ENCODE measurements at regions not wholly inside any gene's neighbourhood (a gene's known extent, or its start where the extent isn't known, plus 50 kb on each side); places are given as distances from the start of the nearest gene placed in this dataset.

GRCh38 chr16:5736209-5736930 is 638.8 kb upstream of the EEF2KMT start:
- no peak for DNase-seq
- Histone ChIP-seq H4K20me1 (ENCODE audit: insufficient read depth, low read depth, low read length) (no peaks in the 10 kb centered on the region), H3K9me3 (ENCODE audit: low read length) (no peaks in the 10 kb centered on the region; the same call in 1 of the 2 replicates), H3K9me2 (replicated peaks; ENCODE audit: insufficient read depth, low read length) (no peaks in the 10 kb centered on the region), H3K36me3 (ENCODE audit: insufficient read depth, low read length) (no peaks in the 10 kb centered on the region), H3K27ac (ENCODE audit: low read length) (no peak overlapping the region), H3K79me2 (ENCODE audit: low read length) (no peaks in the 10 kb centered on the region), H3K4me3 (ENCODE audit: low read length) (no peak overlapping the region), H3K4me1 (ENCODE audit: low read length) (no peaks in the 10 kb centered on the region), H3K4me2 (ENCODE audit: low read depth, low read length, poor library complexity, severe bottlenecking) (no peak overlapping the region), H3K27me3 (ENCODE audit: low read length) (no peaks in the 10 kb centered on the region), H3K9ac (ENCODE audit: low read length) (no peak overlapping the region), H2AFZ (ENCODE audit: low read length) (no peak overlapping the region)

GRCh38 chr16:5735444-5735843 is 637.8 kb upstream of the EEF2KMT start:
- H3K27ac ChIP-seq (ENCODE audit: low read length) = no peak overlapping the region
- H3K9ac ChIP-seq (ENCODE audit: low read length) = no peak overlapping the region
- no peaks in the 10 kb centered on the region for H3K4me1 ChIP-seq (ENCODE audit: low read length)
- DNase-seq = no peak
- H3K79me2 ChIP-seq (ENCODE audit: low read length) = no peaks in the 10 kb centered on the region
- no peaks in the 10 kb centered on the region for H3K36me3 ChIP-seq (ENCODE audit: insufficient read depth, low read length)
- H2AFZ ChIP-seq (ENCODE audit: low read length) = no peak overlapping the region
- H3K9me3 ChIP-seq (ENCODE audit: low read length) = peaks cover 5% of the 10 kb centered on the region; the same call in 1 of the 2 replicates
- no peaks in the 10 kb centered on the region for H3K9me2 ChIP-seq (replicated peaks; ENCODE audit: insufficient read depth, low read length)
- no peaks in the 10 kb centered on the region for H3K27me3 ChIP-seq (ENCODE audit: low read length)
- H3K4me3 ChIP-seq (ENCODE audit: low read length) = no peak overlapping the region
- H3K4me2 ChIP-seq (ENCODE audit: low read depth, low read length, poor library complexity, severe bottlenecking) = no peak overlapping the region
- no peaks in the 10 kb centered on the region for H4K20me1 ChIP-seq (ENCODE audit: insufficient read depth, low read depth, low read length)

GRCh38 chr16:5730783-5731182 is 633.2 kb upstream of the EEF2KMT start:
- Histone ChIP-seq H3K9ac (ENCODE audit: low read length) (no peak overlapping the region), H3K27me3 (ENCODE audit: low read length) (no peaks in the 10 kb centered on the region), H3K79me2 (ENCODE audit: low read length) (no peaks in the 10 kb centered on the region), H4K20me1 (ENCODE audit: insufficient read depth, low read depth, low read length) (no peaks in the 10 kb centered on the region), H3K9me3 (ENCODE audit: low read length) (peaks cover 5% of the 10 kb centered on the region; the same call in 1 of the 2 replicates), H2AFZ (ENCODE audit: low read length) (no peak overlapping the region), H3K4me1 (ENCODE audit: low read length) (no peaks in the 10 kb centered on the region), H3K4me2 (ENCODE audit: low read depth, low read length, poor library complexity, severe bottlenecking) (no peak overlapping the region), H3K9me2 (replicated peaks; ENCODE audit: insufficient read depth, low read length) (no peaks in the 10 kb centered on the region), H3K4me3 (ENCODE audit: low read length) (no peak overlapping the region), H3K36me3 (ENCODE audit: insufficient read depth, low read length) (no peaks in the 10 kb centered on the region), H3K27ac (ENCODE audit: low read length) (no peak overlapping the region)
- DNase-seq = no peak

- Histone ChIP-seq H3K27ac (ENCODE audit: low read length) (no peak overlapping the region), H3K9me2 (replicated peaks; ENCODE audit: insufficient read depth, low read length) (no peaks in the 10 kb centered on the region), H3K27me3 (ENCODE audit: low read length) (no peaks in the 10 kb centered on the region), H3K36me3 (ENCODE audit: insufficient read depth, low read length) (no peaks in the 10 kb centered on the region), H3K9me3 (ENCODE audit: low read length) (no peaks in the 10 kb centered on the region), H3K79me2 (ENCODE audit: low read length) (no peaks in the 10 kb centered on the region), H2AFZ (ENCODE audit: low read length) (no peak overlapping the region), H3K4me2 (ENCODE audit: low read depth, low read length, poor library complexity, severe bottlenecking) (no peak overlapping the region), H4K20me1 (ENCODE audit: insufficient read depth, low read depth, low read length) (no peaks in the 10 kb centered on the region), H3K9ac (ENCODE audit: low read length) (no peak overlapping the region), H3K4me1 (ENCODE audit: low read length) (no peaks in the 10 kb centered on the region), H3K4me3 (ENCODE audit: low read length) (no peak overlapping the region)
- no peak for DNase-seq
Measured at GRCh38 chr16:5722116-5722619, 624.6 kb upstream of the EEF2KMT start.

- Histone ChIP-seq H3K27ac (ENCODE audit: low read length) (no peak overlapping the region), H3K36me3 (ENCODE audit: insufficient read depth, low read length) (no peaks in the 10 kb centered on the region), H2AFZ (ENCODE audit: low read length) (no peak overlapping the region), H3K9ac (ENCODE audit: low read length) (no peak overlapping the region), H3K4me2 (ENCODE audit: low read depth, low read length, poor library complexity, severe bottlenecking) (no peak overlapping the region), H3K9me3 (ENCODE audit: low read length) (0 out of 2 replicates have a peak, but pooled peaks cover 9% of the 10 kb centered on the region), H3K79me2 (ENCODE audit: low read length) (no peaks in the 10 kb centered on the region), H4K20me1 (ENCODE audit: insufficient read depth, low read depth, low read length) (no peaks in the 10 kb centered on the region), H3K9me2 (replicated peaks; ENCODE audit: insufficient read depth, low read length) (no peaks in the 10 kb centered on the region), H3K27me3 (ENCODE audit: low read length) (no peaks in the 10 kb centered on the region), H3K4me3 (ENCODE audit: low read length) (no peak overlapping the region), H3K4me1 (ENCODE audit: low read length) (no peaks in the 10 kb centered on the region)
- no peak for DNase-seq
Measured at GRCh38 chr16:5715155-5715554, 617.6 kb upstream of the EEF2KMT start.

- no peak overlapping the region for H3K9ac ChIP-seq (ENCODE audit: low read length)
- peak; percentile 50 for DNase-seq
- no peak overlapping the region for H3K4me3 ChIP-seq (ENCODE audit: low read length)
- no peak overlapping the region for H3K4me2 ChIP-seq (ENCODE audit: low read depth, low read length, poor library complexity, severe bottlenecking)
- H3K4me1 ChIP-seq (ENCODE audit: low read length) = no peaks in the 10 kb centered on the region
- H3K9me2 ChIP-seq (replicated peaks; ENCODE audit: insufficient read depth, low read length) = no peaks in the 10 kb centered on the region
- no peaks in the 10 kb centered on the region for H3K36me3 ChIP-seq (ENCODE audit: insufficient read depth, low read length)
- H3K79me2 ChIP-seq (ENCODE audit: low read length) = no peaks in the 10 kb centered on the region
- H3K27me3 ChIP-seq (ENCODE audit: low read length) = no peaks in the 10 kb centered on the region
- H3K9me3 ChIP-seq (ENCODE audit: low read length) = 0 out of 2 replicates have a peak, but pooled peaks cover 9% of the 10 kb centered on the region
- no peaks in the 10 kb centered on the region for H4K20me1 ChIP-seq (ENCODE audit: insufficient read depth, low read depth, low read length)
- H2AFZ ChIP-seq (ENCODE audit: low read length) = no peak overlapping the region
- no peak overlapping the region for H3K27ac ChIP-seq (ENCODE audit: low read length)
Measured at GRCh38 chr16:5709889-5710288, 612.3 kb upstream of the EEF2KMT start.

GRCh38 chr16:5706211-5706610 is 608.6 kb upstream of the EEF2KMT start:
- H3K9me2 ChIP-seq (replicated peaks; ENCODE audit: insufficient read depth, low read length) = no peaks in the 10 kb centered on the region
- H3K9me3 ChIP-seq (ENCODE audit: low read length) = peaks cover 11% of the 10 kb centered on the region; the same call in 1 of the 2 replicates
- no peak overlapping the region for H2AFZ ChIP-seq (ENCODE audit: low read length)
- no peak overlapping the region for H3K9ac ChIP-seq (ENCODE audit: low read length)
- DNase-seq = no peak
- no peaks in the 10 kb centered on the region for H4K20me1 ChIP-seq (ENCODE audit: insufficient read depth, low read depth, low read length)
- no peaks in the 10 kb centered on the region for H3K36me3 ChIP-seq (ENCODE audit: insufficient read depth, low read length)
- H3K4me1 ChIP-seq (ENCODE audit: low read length) = no peaks in the 10 kb centered on the region
- H3K27me3 ChIP-seq (ENCODE audit: low read length) = no peaks in the 10 kb centered on the region
- H3K27ac ChIP-seq (ENCODE audit: low read length) = no peak overlapping the region
- no peaks in the 10 kb centered on the region for H3K79me2 ChIP-seq (ENCODE audit: low read length)
- no peak overlapping the region for H3K4me2 ChIP-seq (ENCODE audit: low read depth, low read length, poor library complexity, severe bottlenecking)
- H3K4me3 ChIP-seq (ENCODE audit: low read length) = no peak overlapping the region

- no peak overlapping the region for H2AFZ ChIP-seq (ENCODE audit: low read length)
- H3K27ac ChIP-seq (ENCODE audit: low read length) = no peak overlapping the region
- no peaks in the 10 kb centered on the region for H3K36me3 ChIP-seq (ENCODE audit: insufficient read depth, low read length)
- H3K4me3 ChIP-seq (ENCODE audit: low read length) = no peak overlapping the region
- no peaks in the 10 kb centered on the region for H3K9me2 ChIP-seq (replicated peaks; ENCODE audit: insufficient read depth, low read length)
- no peaks in the 10 kb centered on the region for H3K27me3 ChIP-seq (ENCODE audit: low read length)
- H4K20me1 ChIP-seq (ENCODE audit: insufficient read depth, low read depth, low read length) = no peaks in the 10 kb centered on the region
- H3K79me2 ChIP-seq (ENCODE audit: low read length) = no peaks in the 10 kb centered on the region
- no peak for DNase-seq
- H3K4me1 ChIP-seq (ENCODE audit: low read length) = no peaks in the 10 kb centered on the region
- no peak overlapping the region for H3K4me2 ChIP-seq (ENCODE audit: low read depth, low read length, poor library complexity, severe bottlenecking)
- peaks cover 9% of the 10 kb centered on the region; the same call in 1 of the 2 replicates for H3K9me3 ChIP-seq (ENCODE audit: low read length)
- H3K9ac ChIP-seq (ENCODE audit: low read length) = no peak overlapping the region
Measured at GRCh38 chr16:5704271-5704670, 606.7 kb upstream of the EEF2KMT start.

Measured in Karpas-422 (cell line).